T1000 (cell line): ENCODE measurements at regions not wholly inside any gene's neighbourhood (a gene's known extent, or its start where the extent isn't known, plus 50 kb on each side); places are given as distances from the start of the nearest gene placed in this dataset.
"Not testable (repeated sequence)": the region's sequence is repeated elsewhere in the genome, so short reads cannot be mapped to it uniquely, and the experiment has no call there.

Experiments
- DNase-seq: peaks from one replicate; lab custom pipeline; 2025; ENCODE audit warnings: mixed read lengths; lab: John Stamatoyannopoulos, UW

DNA sequence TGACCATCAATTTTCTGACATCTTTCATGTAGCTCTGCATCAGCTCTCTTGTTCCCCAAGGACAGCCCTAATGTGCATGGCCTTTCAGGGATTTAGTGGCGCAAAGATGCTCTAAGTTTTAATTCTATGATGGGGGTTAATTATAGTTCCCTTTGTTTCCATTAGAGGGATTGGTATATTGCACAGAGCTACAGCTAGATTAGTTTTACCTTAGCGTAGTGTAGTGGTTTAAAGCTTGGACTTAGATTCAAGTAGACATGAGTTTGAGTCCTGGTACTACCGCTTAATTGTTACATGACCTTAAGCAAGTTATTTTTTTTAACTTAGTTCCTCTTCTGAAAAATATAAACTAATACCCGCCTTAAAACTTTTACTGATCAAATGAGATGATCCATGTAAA lies 247.8 kb upstream of the KRR1 start:
- DNase-seq = no peak

DNA sequence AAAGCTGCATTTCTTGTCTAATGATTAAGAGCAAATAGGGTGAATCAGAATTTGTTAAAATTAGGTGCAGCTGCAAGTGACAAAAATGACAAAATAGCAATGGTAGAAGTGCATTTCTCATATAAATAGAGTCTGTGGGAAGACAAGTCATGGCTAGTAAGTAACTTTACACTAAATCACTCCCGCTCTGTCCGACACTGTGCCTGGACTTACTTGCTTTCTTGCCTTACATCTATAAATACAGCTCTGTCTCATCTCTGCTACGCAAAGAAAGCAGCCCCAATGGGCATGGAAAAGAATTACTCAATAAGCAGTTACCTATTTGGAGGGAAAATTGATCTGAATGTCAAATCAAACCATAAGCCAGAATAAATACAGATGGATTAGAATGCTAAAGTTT lies 245.4 kb upstream of the KRR1 start:
- DNase-seq = no peak

DNA sequence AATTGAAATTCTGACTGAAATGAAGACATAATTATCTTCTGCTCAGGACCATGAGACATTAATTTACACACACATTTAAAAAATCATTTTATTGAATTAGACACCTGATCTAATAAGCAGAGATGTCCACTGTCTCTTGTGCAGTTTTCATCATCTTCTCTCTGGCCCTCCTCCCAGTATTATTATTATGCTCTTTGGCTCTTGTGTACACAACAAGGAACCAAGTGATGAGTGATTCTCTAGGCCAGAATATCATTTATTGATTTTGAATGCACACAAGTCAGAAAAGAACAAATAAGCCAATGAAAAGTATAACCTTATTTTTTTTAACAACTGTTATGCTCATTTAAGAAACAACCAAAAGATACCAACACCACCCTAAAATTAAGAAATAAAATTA lies 244.7 kb upstream of the KRR1 start:
- no peak for DNase-seq

DNA sequence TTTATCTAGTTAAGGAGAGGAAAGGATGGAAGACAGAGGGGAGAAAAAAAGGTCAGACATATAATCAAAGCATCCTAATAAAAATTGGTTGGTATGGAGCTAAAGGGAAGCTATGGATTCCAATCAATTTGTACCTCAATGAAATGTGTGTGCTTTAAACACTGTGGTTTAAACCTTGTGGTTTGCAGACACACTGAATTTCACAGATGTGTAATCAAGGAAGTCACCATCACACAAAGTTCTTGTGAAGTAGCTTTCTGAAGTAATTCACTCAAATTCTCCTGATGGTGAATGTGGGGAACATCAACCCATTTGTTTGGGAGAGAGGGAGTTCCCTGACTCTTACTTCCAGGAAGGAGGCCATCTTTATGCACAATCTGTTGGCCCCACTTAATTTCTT lies 243.3 kb upstream of the KRR1 start:
- no peak for DNase-seq

DNA sequence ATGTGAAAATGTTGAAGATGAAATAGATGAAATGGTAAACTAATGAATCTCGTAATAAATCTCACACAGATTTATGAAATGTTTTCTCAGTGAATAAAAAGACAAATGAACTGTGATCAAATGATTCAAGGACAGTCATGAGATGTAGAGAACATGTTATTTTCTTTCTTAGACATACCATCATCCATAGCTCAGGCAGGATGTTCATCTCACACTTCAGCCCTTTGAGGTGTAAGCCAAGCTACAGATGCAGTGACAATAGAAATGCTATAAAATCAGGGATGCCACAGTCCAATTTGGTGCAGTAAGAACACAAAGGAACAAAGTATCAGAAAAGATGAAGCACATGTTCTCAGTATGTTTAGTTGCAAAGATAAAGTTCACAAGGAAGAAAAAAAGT lies 242.7 kb upstream of the KRR1 start:
- no peak for DNase-seq

DNA sequence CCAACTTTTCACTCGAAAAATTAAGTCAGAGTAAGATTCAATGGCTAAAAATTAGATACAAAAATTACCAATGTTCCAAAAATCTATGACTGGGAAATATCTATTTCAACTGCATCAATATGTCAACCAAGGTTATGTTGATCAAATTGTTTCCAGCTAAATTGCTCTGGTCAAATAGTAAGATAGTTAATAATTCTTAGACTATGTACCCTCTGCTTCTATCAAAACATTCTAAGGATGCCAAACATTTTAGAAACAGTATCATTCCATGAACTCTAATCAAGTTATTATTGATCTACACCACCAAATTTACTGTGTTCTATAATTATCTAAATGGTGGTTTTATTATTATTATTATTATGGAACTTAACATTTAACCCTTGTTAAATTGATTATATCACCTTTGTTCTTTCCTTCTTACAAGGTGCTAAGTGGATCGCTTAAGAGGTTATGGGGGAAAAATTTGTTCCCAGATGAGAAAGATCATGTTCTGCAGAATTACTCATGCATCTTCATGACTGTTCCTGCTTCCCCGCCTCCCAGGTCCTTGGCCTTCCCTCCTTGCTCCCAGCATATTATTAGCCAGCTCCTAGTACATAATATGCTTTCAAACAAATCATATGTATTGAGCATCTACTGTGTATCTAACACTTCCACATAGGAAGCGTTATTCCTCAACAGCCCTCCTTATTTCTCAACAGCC lies 240.5 kb upstream of the KRR1 start:
- no peak for DNase-seq

DNA sequence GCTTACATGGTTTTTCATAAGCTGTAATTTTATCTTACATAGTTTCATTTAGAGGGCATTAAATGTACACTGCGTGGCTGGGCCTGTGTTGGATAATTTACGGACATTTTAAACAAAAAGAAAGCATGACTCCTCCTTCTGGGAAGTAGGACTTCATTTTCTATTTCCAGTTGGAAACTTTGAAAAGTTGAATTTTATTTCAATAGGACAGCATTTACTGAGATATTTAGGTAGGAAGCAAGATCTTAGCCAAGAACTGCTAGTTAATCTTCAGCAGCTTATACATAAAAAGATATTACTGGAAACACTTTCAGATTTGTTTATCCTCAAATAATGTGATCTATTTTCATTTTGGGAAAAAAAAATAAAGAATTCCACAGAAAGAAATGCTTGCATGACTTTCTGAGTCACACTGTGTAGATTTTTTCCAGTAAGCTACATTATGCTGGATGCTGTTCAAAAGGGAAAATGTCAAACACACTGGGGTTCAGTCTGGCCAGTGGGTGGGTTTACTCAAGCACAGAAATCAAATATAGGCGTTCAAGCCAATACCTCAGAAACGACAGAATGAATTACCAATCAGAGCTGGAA lies 239.4 kb upstream of the KRR1 start:
- no peak for DNase-seq

DNA sequence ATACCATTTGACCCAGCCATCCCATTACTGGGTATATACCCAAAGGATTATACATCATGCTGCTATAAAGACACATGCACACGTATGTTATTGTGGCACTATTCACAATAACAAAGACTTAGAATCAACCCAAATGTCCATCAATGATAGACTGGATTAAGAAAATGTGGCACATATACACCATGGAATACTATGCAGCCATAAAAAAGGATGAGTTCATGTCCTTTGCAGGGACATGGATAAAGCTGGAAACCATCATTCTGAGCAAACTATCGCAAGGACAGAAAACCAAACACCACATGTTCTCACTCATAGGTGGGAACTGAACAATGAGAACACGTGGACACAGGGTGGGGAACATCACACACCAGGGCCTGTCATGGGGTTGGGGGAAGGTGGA lies 237.6 kb upstream of the KRR1 start:
- DNase-seq = not testable (repeated sequence)

DNA sequence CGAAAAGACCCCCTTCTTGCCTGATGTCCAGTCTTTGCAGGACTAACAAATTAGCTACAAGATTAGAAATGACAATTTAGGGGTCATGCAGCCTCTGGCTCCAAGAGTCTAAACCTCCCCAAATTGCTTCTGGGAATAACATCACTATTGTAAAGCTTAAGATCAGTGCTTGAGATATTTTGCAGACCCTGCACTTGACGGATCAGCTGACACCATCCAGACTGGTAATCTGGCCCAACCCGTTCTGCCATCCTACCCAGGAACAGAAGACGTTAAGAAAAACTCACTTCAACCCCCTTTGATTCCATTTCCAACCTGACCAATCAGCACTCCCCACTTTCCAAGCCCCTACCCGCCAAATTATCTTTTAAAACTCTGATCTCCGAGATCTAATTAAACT lies 236.7 kb upstream of the KRR1 start:
- DNase-seq = no peak

DNA sequence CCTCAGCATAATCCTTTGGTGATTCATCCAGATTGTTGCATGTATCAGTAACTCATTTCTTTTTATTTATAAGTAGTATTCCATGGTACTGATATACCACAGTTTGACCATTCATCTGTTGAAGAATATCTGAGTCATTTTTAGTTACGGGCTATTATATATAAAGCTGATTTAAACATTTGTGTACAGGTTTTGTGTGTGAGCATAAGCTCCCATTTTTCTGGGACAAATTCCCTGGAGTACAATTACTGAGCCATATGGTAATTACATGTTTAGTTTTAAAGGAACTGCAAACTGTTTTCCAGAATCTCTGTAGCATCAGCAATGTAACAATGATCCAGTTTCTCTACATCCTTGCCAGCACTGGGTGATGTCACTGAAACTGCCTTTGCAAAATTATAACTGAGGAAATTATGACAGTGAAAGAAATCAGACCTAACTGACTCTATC lies 236.2 kb upstream of the KRR1 start:
- DNase-seq = no peak

DNA sequence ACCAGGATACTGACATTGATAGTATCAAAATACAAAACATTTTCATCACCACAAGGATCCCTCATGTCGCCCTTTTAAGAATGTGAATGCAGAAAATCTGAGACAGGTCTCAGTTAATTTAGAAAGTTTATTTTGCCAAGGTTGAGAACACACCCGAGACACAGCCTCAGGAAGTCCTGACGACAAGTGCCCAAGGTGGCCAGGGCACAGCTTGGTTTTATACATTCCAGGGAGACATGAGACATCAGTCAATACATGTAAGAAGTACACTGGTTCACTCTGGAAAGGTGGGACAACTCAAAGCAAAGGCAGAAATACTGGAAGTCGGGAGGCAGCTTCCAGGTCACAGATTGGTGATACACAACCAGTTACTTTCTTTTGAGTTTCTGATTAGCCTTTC lies 235.2 kb upstream of the KRR1 start:
- no peak for DNase-seq

DNA sequence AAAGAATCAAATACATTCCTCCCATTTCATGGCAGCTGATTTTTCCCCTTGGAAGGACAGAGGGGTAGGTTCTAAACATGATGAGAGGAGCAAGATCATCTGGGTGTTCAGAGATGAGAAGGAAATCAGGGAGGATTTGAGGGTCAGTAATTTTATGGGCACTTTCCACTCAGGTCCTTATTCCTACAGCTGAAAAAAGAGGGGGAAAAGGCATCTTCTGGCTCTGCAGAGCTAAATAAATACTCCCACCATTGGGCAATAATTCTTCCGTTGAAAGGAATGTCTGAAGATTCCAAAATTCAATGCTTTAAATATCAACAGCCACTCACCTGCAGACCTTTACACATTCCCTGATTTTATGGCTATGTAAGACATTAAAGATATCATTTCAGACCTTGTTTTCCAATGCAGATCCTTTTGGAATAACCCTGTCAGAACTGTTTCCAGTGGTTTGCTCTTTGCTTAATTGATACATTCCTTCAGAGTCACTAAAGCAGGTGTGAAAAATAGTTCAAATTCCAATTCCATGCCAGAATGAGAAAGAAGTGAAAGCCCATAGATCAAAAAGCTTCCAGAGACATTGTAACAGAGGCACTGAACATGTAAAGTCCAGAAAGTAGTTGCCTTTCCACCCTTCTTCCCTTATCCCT lies 233.3 kb upstream of the KRR1 start:
- DNase-seq = no peak

DNA sequence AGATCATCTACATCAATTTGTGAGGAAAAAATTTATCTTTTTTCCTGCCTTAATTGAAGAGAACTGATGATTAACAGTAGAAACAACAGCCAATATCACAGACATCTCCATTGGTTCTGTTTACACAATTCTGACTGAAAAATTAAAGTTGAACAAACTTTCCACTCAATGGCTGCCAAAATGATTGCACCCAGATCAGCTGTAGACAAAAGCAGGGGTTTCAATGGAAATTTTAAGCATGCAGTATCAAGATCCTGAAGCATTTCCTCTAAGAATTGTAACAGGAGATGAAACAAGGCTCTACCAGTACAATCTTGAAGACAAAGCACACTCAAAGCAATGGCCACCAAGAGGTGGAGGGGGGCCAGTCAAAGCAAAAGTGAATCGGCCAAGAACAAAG lies 231.6 kb upstream of the KRR1 start:
- DNase-seq = no peak

DNA sequence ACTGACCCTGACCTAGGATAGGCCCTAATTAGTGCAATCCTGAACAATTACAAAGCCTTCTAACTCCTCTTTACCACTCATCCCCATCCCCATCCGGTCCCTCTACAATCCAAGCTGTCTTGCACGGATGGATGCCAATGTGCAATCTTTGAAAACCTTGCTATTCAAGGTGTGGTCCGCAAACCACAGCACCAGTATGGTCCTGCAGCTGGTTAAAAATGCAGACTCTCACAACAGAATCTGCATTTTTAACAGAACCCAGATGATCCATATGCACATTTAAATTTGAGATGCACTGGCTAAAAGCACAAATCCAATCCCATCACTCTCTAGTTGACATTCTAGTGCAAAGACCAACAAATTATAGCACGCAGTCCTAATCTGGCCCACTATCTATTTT lies 230.6 kb upstream of the KRR1 start:
- DNase-seq = no peak

DNA sequence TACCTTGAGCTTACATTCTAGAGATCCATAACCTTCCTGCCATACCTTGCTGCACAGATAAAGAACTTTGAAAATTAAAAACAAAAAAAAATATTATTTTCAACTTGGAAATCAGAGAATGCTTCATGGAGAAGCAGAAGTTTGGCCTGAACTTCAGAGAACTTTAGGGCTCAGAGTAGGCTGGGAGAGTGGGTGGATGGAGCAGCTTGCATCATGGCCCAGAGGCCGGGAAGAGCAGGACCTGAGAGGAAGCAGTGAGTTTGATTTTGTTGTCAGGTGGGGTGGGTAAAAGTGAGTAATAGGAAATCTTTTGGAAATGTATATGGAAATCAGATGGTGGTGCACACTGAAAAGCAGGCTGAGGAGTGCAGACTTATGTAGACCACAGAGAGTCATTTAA lies 228.5 kb upstream of the KRR1 start:
- DNase-seq = no peak

DNA sequence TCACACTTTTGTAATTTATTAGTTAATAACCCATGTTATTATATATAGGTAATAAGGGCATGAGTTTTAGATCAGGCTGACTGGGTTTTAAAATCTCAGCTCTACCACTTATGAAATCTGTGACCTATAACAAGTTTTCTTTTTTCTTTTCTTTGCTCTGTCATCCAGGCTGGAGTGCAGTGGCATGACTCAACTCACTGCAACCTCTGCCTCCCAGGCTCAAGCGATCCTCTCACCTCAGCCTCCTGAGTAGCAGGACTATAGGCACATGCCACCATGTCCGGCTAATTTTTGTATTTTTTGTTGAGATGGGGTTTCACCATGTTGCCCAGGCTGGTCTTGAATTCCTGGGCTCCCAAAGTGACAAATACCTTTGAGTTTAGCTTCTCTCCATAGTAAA lies 227.7 kb upstream of the KRR1 start:
- not testable (repeated sequence) for DNase-seq

DNA sequence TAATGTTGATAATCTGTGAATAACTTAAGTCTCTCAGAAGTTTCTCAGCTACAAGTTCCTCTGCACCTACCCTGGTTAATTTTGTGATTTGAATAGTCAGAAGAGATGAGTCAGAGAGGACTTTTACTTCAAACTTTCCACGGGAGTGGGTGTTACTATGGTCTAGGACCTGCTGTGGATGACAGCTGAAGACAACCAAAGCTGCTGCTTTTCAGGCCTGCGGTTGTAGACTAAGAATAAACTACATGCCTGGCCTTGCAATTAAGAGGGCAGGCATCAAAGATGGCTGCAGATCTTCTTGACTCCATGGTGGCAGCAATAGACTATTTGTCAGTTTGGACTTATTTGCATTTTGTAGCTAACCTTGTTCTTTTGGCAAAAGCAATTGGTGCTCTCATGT lies 227.1 kb upstream of the KRR1 start:
- no peak for DNase-seq

DNA sequence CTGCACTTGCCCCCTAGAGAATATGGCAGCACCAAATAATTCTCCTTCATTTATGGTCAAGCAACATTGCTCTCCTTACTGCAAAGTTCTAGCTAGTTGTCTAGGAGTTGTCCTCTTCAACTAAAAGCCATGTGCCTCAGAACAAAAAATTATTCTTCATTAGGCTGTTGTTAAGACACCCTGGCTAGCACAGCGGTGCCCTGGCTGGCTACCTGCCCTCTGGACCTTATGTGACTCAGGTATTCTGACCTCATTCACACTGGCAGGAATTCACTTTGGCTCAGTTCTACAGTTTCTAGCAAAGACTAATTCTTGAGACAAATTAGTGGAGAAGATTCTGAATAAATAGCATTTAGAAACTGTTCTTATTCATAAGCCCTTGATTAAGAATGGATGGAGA lies 224.4 kb upstream of the KRR1 start:
- DNase-seq = no peak

DNA sequence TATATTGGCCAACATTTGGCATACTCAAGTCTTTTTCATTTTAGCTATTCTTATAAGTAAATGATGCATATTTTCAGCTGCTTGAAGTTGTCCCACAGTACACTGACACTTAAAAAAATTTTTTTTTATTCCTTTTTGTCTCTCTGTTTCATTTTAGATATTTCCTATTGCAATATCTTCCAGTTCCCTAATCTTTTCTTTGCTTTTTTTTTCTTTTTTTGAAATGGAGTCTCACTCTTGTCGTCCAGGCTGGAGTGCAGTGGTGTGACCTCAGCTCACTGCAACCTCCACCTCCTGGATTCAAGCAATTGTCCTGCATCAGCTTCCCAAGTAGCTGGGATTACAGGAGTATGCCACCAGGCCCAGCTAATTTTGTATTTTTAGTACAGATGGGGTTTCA lies 217.4 kb upstream of the KRR1 start:
- no peak for DNase-seq

DNA sequence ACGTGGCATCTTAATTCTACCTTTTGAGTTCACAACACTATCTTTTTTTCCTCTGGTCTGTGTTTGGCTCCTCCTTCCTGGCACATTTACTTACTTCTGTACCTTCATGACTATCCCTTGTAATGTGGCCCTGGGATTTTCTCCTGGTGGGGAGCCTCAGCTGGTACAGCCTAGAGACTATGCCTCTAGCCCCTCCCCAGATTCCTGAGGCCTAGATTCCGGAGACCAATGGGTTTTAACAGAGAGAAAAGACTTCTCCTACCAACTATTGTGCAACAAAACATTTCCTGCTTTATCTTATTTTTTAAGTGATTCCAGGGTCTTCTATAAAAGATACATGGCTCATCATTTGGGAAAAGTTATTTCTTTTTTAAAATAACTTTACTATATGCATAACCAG lies 216.2 kb upstream of the KRR1 start:
- no peak for DNase-seq

DNA sequence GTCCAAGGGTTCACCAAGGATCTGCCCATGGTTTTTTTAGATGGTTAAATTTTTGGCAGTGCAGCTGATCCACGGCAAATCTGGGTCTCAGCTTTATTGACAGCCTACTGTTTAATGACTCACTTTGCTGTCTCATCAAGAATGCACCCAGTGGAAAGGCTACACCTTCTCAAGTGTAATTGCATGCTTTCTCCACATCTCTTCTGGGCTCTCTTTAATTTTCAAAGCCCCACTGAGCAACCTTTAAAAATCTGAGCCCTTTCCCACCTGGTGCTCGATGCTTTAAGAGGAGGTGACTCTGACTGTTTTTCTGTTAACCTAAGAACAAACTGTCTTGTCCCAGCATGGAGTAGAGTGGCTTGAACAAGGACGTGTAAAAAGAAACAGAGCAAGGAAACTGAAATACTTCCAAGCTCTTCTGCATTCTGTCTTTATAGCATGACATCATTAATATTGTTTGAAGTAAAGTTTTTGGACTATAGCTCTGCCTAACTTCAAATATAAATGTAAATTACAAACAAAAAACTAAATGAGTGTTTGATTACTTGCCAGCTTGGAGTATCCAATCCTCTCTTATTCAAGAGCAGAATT lies 214.2 kb upstream of the KRR1 start:
- no peak for DNase-seq

DNA sequence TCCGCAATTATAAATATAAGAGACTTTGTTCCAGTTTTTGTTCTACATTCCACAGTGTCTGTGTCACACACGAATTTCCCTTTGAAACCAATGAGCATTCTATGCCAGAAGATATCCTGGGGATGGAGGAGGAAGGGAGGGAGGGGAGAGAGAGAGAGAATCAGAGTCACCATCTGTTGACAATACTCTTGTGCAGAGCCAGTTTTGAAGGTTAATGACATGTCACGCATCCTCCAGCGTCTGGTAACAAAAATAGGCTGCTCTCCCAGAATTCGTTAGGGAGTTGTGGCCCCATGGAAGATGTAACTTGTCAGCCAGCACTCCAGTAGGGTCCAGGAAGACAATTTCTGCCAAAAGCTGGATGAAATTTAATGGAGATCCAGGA lies 213.5 kb upstream of the KRR1 start:
- peak; percentile 12 for DNase-seq

DNA sequence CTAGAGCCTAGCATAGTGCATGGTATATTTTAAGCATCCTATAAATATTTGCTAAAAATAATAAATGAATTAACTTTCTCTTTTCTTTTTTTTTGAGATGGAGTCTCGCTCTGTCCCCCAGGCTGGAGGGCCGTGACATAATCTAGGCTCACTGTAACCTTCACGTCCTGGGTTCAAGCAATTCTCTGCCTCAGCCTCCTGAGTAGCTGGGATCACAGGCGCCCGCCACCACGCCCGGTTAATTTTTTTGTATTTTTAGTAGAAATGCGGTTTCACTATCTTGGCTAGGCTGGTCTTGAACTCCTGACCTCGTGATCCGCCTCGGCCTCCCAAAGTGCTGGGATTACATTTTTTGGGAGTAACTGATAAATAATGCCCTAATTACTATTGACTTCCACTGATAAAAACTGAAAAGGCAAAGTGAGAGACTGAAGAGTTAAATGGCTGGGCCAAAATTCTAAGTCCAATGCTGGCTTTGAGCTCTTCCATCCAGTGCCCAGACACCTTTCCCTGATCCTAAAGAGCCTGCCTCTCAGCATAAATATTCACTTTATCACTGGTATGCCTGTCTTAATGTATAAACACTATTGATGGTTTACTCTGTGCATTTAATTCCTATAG lies 213.0 kb upstream of the KRR1 start:
- no peak for DNase-seq
